ENCODE measurements at regions not wholly inside any gene's neighbourhood (a gene's known extent, or its start where the extent isn't known, plus 50 kb on each side); places are given as distances from the start of the nearest gene placed in this dataset.
A peak's percentile ranks its signal among the peaks of the same experiment; 100 is the strongest.

DNA sequence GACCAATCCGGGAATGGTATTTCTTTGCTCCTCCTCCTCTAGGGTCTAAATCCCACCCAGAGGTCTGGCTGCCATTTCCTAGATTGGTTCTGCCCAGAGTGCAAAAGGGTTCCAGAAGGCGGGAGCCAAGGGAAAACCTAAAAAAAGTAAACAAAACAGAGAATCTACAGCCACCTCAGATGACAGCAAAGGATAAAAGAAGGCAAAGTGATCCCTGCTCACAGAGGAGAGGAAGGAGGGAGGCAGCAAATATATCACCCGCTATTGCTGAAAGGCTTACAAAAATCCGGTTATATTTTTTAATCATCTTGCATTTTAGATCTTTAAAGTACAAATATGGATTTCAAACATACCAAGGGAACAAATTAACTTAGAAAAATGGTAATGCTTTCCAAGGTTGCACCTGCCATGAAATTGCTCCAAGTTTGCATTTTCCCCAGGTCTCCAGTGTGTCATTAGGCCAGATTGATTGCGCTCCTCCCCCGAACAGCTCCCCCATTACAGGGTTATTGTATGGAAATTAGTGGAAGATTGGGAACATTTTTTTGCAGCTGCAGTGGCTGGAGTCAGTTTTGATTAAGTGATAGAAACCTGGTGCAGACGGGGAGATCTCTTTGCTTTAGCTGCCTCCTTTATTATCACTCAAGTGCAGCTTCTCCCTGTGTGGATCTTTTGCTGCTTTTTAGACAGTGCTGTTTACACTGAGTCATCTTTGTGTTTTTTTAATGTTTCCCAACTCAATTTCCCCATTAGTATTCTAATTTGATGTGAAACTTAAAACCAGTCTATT is 280.5 kb upstream of the CAMK1G start:
- Histone ChIP-seq H3K4me3 (replicated peaks in 1 of 3; ENCODE audit: low read depth in 2 of 3, low read length in 3 of 3) (peak overlapping the region in 1 of 3 experiments; percentile 9), H3K36me3 (replicated peaks in 1 of 2; ENCODE audit: control insufficient read depth in 1 of 2, insufficient read depth in 2 of 2, low read length in 2 of 2) (no peaks in the 10 kb centered on the region), H3K27ac (ENCODE audit: low read depth in 1 of 2, low read length in 2 of 2) (no peak overlapping the region), H3K4me1 (ENCODE audit: control insufficient read depth in 1 of 2, insufficient read depth in 2 of 2, low read length in 2 of 2) (peaks cover 24 to 27% of the 10 kb centered on the region in 2 donors), H3K79me2 (ENCODE audit: insufficient read depth, low read length) (no peaks in the 10 kb centered on the region), H3K27me3 (ENCODE audit: control insufficient read depth in 2 of 2, insufficient read depth in 2 of 2, low read length in 2 of 2) (no peaks in the 10 kb centered on the region), H3K9ac (ENCODE audit: insufficient read depth, low read length, poor library complexity, severe bottlenecking) (no peak overlapping the region), H3K9me3 (replicated peaks in 1 of 2; ENCODE audit: control insufficient read depth in 1 of 2, insufficient read depth in 1 of 2, low read length in 2 of 2) (no peaks in the 10 kb centered on the region), H4K20me1 (ENCODE audit: insufficient read depth, low read length) (no peaks in the 10 kb centered on the region), H2AFZ (ENCODE audit: insufficient read depth, low read depth, low read length, poor library complexity, severe bottlenecking) (no peak overlapping the region), H3K4me2 (replicated peaks; ENCODE audit: extremely low read depth, low read length, poor library complexity, severe bottlenecking) (peak overlapping the region; percentile 31)
- TF ChIP-seq, protein P1, sequence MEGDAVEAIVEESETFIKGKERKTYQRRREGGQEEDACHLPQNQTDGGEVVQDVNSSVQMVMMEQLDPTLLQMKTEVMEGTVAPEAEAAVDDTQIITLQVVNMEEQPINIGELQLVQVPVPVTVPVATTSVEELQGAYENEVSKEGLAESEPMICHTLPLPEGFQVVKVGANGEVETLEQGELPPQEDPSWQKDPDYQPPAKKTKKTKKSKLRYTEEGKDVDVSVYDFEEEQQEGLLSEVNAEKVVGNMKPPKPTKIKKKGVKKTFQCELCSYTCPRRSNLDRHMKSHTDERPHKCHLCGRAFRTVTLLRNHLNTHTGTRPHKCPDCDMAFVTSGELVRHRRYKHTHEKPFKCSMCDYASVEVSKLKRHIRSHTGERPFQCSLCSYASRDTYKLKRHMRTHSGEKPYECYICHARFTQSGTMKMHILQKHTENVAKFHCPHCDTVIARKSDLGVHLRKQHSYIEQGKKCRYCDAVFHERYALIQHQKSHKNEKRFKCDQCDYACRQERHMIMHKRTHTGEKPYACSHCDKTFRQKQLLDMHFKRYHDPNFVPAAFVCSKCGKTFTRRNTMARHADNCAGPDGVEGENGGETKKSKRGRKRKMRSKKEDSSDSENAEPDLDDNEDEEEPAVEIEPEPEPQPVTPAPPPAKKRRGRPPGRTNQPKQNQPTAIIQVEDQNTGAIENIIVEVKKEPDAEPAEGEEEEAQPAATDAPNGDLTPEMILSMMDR (IDR thresholded peaks at IDR 0.05), result no peak
- intact Hi-C loops (cut with micrococcal nuclease), result no loop called here
- peak overlapping the region in 1 of 2 donors; percentile 17 for H3K4me3 Mint-ChIP-seq
- no peaks in the 10 kb centered on the region for H3K36me3 Mint-ChIP-seq
- H3K27ac Mint-ChIP-seq, result peak overlapping the region in 4 of 7 donors; percentile 3 to 27 (median 16)
- no CpG with 5 or more reads among the region's 7 CpGs for WGBS (ENCODE audit: insufficient coverage)
- peaks cover 0 to 3% (median 0%) of the 10 kb centered on the region in 7 donors for H3K9me3 Mint-ChIP-seq
- peaks cover 31% of the 10 kb centered on the region for H3K4me1 Mint-ChIP-seq
- peak; percentile 2 to 27 (median 21) for DNase-seq
- H3K27me3 Mint-ChIP-seq (ENCODE audit: low read depth in 3 of 3), result peaks cover 6 to 10% (median 8%) of the 10 kb centered on the region in 3 donors

DNA sequence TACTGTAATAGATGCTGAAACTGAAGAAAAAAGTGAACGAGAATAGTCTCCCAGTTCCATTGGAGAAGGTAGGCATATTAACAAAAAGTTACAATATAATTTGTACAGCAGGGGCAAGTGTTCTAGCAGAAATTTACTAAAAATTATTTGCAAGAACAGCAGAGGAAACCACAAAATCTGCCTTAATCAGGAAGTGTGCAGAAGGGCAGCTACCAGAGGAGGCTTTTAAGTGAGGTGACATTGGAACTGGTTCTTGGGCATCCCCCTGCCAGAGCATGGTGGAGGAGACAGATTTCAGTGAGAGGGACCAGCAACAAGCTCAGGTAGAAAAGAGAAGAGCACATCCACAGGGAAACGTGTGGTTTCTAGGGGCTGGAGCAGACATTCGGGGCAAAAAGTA is 279.3 kb upstream of the CAMK1G start:
- no peaks in the 10 kb centered on the region for H4K20me1 ChIP-seq (ENCODE audit: insufficient read depth, low read length)
- Mint-ChIP-seq H3K9me3 (peaks cover 0 to 2% (median 0%) of the 10 kb centered on the region in 7 donors), H3K27ac (no peak overlapping the region), H3K4me1 (peaks cover 31% of the 10 kb centered on the region), H3K36me3 (no peaks in the 10 kb centered on the region), H3K27me3 (ENCODE audit: low read depth in 3 of 3) (peaks cover 5 to 9% (median 8%) of the 10 kb centered on the region in 3 donors), H3K4me3 (no peak overlapping the region)
- H3K27me3 ChIP-seq (ENCODE audit: control insufficient read depth in 2 of 2, insufficient read depth in 2 of 2, low read length in 2 of 2), result no peaks in the 10 kb centered on the region
- no peak overlapping the region for H3K4me3 ChIP-seq (replicated peaks in 1 of 3; ENCODE audit: low read depth in 2 of 3, low read length in 3 of 3)
- TF ChIP-seq, protein P1 (IDR thresholded peaks at IDR 0.05), result no peak
- H2AFZ ChIP-seq (ENCODE audit: insufficient read depth, low read depth, low read length, poor library complexity, severe bottlenecking), result peak overlapping the region; percentile 18
- H3K79me2 ChIP-seq (ENCODE audit: insufficient read depth, low read length), result no peaks in the 10 kb centered on the region
- intact Hi-C loops (cut with micrococcal nuclease), result no loop called here
- DNase-seq, result peak in 1 of 3 donors; percentile 4
- WGBS (ENCODE audit: insufficient coverage), result 19% methylated on average over 2 of the region's 3 CpGs
- H3K4me2 ChIP-seq (replicated peaks; ENCODE audit: extremely low read depth, low read length, poor library complexity, severe bottlenecking), result peak overlapping the region; percentile 32
- no peaks in the 10 kb centered on the region for H3K36me3 ChIP-seq (replicated peaks in 1 of 2; ENCODE audit: control insufficient read depth in 1 of 2, insufficient read depth in 2 of 2, low read length in 2 of 2)
- H3K27ac ChIP-seq (ENCODE audit: low read depth in 1 of 2, low read length in 2 of 2), result no peak overlapping the region
- H3K4me1 ChIP-seq (ENCODE audit: control insufficient read depth in 1 of 2, insufficient read depth in 2 of 2, low read length in 2 of 2), result peaks cover 24 to 27% of the 10 kb centered on the region in 2 donors
- no peaks in the 10 kb centered on the region for H3K9me3 ChIP-seq (replicated peaks in 1 of 2; ENCODE audit: control insufficient read depth in 1 of 2, insufficient read depth in 1 of 2, low read length in 2 of 2)
- no peak overlapping the region for H3K9ac ChIP-seq (ENCODE audit: insufficient read depth, low read length, poor library complexity, severe bottlenecking)
